Neutrophil (primary cell): ENCODE measurements at regions not wholly inside any gene's neighbourhood (a gene's known extent, or its start where the extent isn't known, plus 50 kb on each side); places are given as distances from the start of the nearest gene placed in this dataset.

Source experiments
- H3K27ac ChIP-seq: fragments of 200-600 bp; sonication (generic); 2 replicates; pipeline ENCODE4 v1.5.1; 2016; ENCODE audit warnings: mild to moderate bottlenecking, moderate library complexity
- H3K27me3 ChIP-seq: fragments of 200-600 bp; sonication (generic); 2 replicates; pipeline ENCODE4 v1.6.0; 2016; ENCODE audit warnings: mild to moderate bottlenecking
- H3K36me3 ChIP-seq: fragments of 200-600 bp; sonication (generic); 2 replicates; pipeline ENCODE4 v1.5.1; 2017
- H3K4me1 ChIP-seq, 2 experiments: fragments of 200-600 bp in 1 of 2; sonication (generic) in 1 of 2; 1 replicate in 1 of 2; 2 replicates in 1 of 2; pipeline versions ENCODE4 v1.5.1 to v1.6.1; 2013 to 2016; ENCODE audit warnings: low read depth in 1 of 2, low read length in 1 of 2, mild to moderate bottlenecking in 1 of 2, moderate library complexity in 1 of 2; ENCODE audit not compliant: control insufficient read depth in 1 of 2, insufficient read depth in 1 of 2
- H3K4me3 ChIP-seq, 2 experiments: fragments of 200-600 bp in 1 of 2; sonication (generic) in 1 of 2; 1 replicate in 1 of 2; 2 replicates in 1 of 2; pipeline ENCODE4 v1.5.1; 2013 to 2016; ENCODE audit warnings: low read depth in 1 of 2, low read length in 1 of 2, mild to moderate bottlenecking in 1 of 2, moderate library complexity in 1 of 2
- H3K9me3 ChIP-seq: fragments of 200-600 bp; sonication (generic); 2 replicates; pipeline ENCODE4 v1.5.1; 2016
- TF ChIP-seq, protein P1 (sequence below): fragments of 200-600 bp; sonication (generic); IDR thresholded peaks from 2 replicates; pipeline ENCODE4 v1.5.1; 2016; ENCODE audit warnings: antibody characterized with exemption

GRCh38 chr3:187518207-187518606, 150.0 kb downstream of the RTP4 start:
- TF ChIP-seq, protein P1, sequence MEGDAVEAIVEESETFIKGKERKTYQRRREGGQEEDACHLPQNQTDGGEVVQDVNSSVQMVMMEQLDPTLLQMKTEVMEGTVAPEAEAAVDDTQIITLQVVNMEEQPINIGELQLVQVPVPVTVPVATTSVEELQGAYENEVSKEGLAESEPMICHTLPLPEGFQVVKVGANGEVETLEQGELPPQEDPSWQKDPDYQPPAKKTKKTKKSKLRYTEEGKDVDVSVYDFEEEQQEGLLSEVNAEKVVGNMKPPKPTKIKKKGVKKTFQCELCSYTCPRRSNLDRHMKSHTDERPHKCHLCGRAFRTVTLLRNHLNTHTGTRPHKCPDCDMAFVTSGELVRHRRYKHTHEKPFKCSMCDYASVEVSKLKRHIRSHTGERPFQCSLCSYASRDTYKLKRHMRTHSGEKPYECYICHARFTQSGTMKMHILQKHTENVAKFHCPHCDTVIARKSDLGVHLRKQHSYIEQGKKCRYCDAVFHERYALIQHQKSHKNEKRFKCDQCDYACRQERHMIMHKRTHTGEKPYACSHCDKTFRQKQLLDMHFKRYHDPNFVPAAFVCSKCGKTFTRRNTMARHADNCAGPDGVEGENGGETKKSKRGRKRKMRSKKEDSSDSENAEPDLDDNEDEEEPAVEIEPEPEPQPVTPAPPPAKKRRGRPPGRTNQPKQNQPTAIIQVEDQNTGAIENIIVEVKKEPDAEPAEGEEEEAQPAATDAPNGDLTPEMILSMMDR, result no peak
- no peak overlapping the region for H3K4me3 ChIP-seq
- no peaks in the 10 kb centered on the region for H3K9me3 ChIP-seq
- no peak overlapping the region for H3K27ac ChIP-seq
- H3K27me3 ChIP-seq, result no peaks in the 10 kb centered on the region
- H3K4me1 ChIP-seq, result no peaks in the 10 kb centered on the region
- no peaks in the 10 kb centered on the region for H3K36me3 ChIP-seq

DNA sequence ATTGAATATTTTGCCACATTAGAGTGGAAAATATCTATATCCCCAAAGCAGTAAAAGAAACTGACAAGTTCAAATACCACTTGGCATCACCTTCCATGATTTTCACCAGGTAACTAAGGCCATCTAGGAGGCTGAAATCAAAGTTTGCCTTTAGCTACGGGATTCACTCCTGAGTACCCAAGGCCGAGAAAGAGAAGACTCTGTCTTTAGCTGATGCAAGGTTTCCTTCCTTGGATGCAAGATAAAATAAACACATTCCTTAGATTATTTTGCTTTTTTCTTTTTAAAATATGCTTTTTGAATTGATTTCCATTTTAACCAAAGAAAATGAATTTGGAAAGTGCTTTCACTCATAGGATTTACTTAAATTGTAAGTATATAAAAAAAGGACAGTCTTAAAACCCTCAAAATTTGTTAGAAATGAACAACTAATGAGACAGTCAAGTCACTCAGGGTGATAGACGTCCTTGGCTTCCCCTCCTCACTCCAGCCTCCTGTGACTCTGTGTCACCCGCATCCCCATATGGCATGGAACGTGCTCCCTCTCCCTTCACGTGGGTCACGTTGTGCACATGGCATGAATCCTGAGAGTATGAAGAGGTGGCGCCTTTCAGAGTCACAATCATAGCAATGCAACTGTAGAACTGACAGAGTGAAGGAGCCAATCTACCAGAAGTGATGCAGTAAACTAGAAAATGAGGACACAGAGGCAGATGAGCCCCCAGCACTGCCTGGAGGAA, 148.4 kb downstream of the RTP4 start:
- Histone ChIP-seq H3K27ac (no peak overlapping the region), H3K4me3 (no peak overlapping the region), H3K27me3 (no peaks in the 10 kb centered on the region), H3K9me3 (no peaks in the 10 kb centered on the region), H3K36me3 (no peaks in the 10 kb centered on the region), H3K4me1 (no peaks in the 10 kb centered on the region)
- TF ChIP-seq, protein P1, result no peak

DNA sequence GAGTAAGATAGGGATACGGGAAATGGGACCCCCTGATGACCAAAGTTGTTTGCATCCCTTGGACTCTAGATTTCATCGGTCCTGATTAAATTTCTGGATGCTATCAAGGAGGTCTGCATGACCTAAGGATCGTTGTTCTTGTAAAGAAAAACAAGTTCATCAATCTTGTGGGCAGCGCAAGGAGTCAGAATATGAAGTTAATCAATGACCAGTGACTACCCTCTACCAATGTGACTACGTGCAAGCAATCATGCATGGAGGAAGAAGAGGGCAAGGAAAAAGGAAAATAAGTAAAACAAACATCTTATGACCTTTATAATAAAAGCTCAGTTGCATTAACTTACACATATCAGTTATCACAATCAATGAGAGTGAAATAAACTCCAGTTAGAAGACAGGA, 139.7 kb downstream of the RTP4 start:
- Histone ChIP-seq H3K9me3 (no peaks in the 10 kb centered on the region), H3K4me3 (no peak overlapping the region), H3K27me3 (no peaks in the 10 kb centered on the region), H3K36me3 (no peaks in the 10 kb centered on the region), H3K27ac (no peak overlapping the region), H3K4me1 (no peaks in the 10 kb centered on the region)
- TF ChIP-seq, protein P1, result no peak

GRCh38 chr3:187507266-187507665, 139.1 kb downstream of the RTP4 start:
- Histone ChIP-seq H3K9me3 (no peaks in the 10 kb centered on the region), H3K27me3 (no peaks in the 10 kb centered on the region), H3K4me3 (no peak overlapping the region), H3K36me3 (no peaks in the 10 kb centered on the region), H3K27ac (no peak overlapping the region), H3K4me1 (no peaks in the 10 kb centered on the region)
- TF ChIP-seq, protein P1, result no peak

GRCh38 chr3:187504435-187504834, 136.2 kb downstream of the RTP4 start:
- Histone ChIP-seq H3K9me3 (no peaks in the 10 kb centered on the region), H3K36me3 (no peaks in the 10 kb centered on the region), H3K4me3 (no peak overlapping the region), H3K27ac (no peak overlapping the region), H3K4me1 (no peaks in the 10 kb centered on the region), H3K27me3 (no peaks in the 10 kb centered on the region)
- TF ChIP-seq, protein P1, result no peak
